ENCODE measurements at regions not wholly inside any gene's neighbourhood (a gene's known extent, or its start where the extent isn't known, plus 50 kb on each side); places are given as distances from the start of the nearest gene placed in this dataset.
"Not testable (repeated sequence)": the region's sequence is repeated elsewhere in the genome, so short reads cannot be mapped to it uniquely, and the experiment has no call there.

DNA sequence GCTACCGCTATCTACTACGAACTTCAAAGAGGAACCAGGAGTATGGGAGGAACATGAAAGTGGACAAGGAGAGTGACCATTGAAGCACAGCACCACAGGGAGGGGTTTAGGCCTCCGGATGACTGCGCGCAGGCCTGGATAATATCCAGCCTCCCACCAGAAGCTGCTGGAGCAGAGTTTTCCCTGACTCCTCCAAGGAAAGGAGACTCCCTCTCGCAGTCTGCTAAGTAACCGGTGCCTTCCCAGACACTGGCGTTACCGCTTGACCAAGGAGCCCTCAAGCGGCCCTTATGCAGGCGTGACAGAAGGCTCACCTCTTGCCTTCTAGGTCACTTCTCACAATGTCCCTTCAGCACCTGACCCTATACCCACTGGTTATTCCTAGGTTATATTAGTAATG lies 64.2 kb upstream of the BTG3 start:
- not testable (repeated sequence) for DNase-seq

- no peak for DNase-seq
Observed at GRCh38 chr21:17674106-17674505, 61.4 kb upstream of the BTG3 start.

DNA sequence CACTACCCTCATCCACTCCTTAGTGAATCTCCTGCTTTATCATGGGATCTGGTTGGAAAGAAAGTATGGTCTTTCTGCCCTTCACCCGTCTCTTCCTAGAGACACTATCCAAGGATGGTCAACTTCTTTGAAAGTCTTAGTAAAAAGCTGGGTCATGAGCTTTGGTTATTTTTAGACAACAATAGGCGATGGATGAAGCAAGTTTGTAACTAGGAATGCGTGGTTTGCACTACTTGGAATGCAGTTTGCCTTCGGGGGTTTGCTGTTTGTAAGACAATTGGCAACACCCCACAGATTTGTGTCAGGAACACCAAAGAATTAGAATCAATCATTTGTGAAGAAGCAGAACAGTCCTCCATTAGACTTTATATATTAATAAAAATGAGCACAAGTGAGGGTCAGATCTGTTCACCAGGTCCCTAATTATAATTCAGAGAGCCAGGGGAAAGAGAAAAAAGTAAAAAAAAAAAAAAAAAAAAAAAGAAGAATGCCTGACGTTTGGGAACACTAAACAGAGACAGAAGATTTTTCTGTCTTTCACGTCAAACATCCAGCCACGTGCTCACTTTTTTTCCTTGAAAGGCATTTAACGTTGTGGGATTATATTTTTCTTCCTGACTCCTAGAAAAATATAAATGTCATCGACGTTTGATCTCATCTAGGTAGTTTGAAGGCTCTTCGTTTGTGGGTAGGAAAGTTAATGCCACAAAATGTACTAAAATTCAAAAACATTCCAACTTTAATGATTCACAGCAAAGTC lies 60.7 kb upstream of the BTG3 start:
- no peak for DNase-seq

GRCh38 chr21:17671733-17672132 lies 59.0 kb upstream of the BTG3 start:
- no peak for DNase-seq

GRCh38 chr21:17668479-17669140 lies 55.9 kb upstream of the BTG3 start:
- DNase-seq, result no peak

- DNase-seq, result no peak
Observed at GRCh38 chr21:17667256-17667655, 54.6 kb upstream of the BTG3 start.

Measured in NCI-H524 treated with DMSO at 0.1 percent for 48 hours (cell line).